ENCODE measurements at regions not wholly inside any gene's neighbourhood (a gene's known extent, or its start where the extent isn't known, plus 50 kb on each side); places are given as distances from the start of the nearest gene placed in this dataset.

DNA sequence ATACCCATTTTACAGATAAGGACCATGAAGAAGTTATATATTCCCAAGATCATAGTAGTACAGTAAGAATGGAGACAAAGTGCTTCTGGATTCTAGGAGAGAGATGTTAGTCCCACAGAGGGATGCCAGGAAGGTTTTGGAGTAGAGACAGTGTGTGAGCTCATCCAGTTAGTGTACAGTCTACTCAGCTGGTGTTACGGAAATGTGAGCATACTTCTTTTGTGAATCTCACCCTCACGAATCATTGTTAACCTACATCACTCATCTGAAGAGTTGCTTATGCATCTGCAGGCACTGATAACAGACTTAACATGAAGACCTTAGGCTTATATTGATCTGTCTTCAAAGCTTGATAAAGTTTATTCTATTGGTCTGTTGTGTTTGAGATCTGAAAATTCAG is 106.6 kb upstream of the PTPRG start:
- TF ChIP-seq POLR2A (IDR thresholded peaks at IDR 0.05), result no peak
- TF ChIP-seq, protein P1, sequence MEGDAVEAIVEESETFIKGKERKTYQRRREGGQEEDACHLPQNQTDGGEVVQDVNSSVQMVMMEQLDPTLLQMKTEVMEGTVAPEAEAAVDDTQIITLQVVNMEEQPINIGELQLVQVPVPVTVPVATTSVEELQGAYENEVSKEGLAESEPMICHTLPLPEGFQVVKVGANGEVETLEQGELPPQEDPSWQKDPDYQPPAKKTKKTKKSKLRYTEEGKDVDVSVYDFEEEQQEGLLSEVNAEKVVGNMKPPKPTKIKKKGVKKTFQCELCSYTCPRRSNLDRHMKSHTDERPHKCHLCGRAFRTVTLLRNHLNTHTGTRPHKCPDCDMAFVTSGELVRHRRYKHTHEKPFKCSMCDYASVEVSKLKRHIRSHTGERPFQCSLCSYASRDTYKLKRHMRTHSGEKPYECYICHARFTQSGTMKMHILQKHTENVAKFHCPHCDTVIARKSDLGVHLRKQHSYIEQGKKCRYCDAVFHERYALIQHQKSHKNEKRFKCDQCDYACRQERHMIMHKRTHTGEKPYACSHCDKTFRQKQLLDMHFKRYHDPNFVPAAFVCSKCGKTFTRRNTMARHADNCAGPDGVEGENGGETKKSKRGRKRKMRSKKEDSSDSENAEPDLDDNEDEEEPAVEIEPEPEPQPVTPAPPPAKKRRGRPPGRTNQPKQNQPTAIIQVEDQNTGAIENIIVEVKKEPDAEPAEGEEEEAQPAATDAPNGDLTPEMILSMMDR (IDR thresholded peaks at IDR 0.05), result no peak
- no peak for TF ChIP-seq POLR2AphosphoS5 (IDR thresholded peaks at IDR 0.05)
- TF ChIP-seq EP300 (IDR thresholded peaks at IDR 0.05; ENCODE audit: low read depth), result no peak

Measured in transverse colon (tissue), 4 donors.